ENCODE measurements at regions not wholly inside any gene's neighbourhood (a gene's known extent, or its start where the extent isn't known, plus 50 kb on each side); places are given as distances from the start of the nearest gene placed in this dataset.

DNA sequence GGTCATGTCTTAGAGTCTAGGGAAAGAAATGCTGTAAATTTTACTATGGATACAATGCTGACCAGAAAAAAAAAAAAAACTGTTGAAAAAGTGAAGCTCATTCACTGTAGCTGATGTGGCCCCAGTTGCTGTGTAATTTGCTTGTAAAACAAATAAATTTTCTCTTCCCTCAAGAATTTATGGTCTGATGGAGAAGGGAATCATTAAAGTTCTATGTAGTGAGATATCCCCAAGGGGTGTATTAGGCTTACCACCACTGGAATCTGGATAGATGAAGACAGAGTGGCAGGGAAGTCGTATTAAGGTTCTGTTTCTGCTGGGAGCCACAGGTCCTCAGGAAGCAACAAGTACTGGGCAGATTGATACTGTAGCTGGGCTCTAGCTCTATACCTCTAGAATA, 860.0 kb downstream of the LTN1 start:
- no peak for ATAC-seq (ENCODE audit: insufficient read depth, low FRiP score)
- H3K36me3 ChIP-seq (ENCODE audit: control insufficient read depth in 4 of 4, insufficient read depth in 4 of 4, low read length in 4 of 4) = no peaks in the 10 kb centered on the region

GRCh38 chr21:28127175-28127785, 865.4 kb downstream of the LTN1 start:
- TF ChIP-seq CTCF (IDR thresholded peaks at IDR 0.05; ENCODE audit: control extremely low read depth, extremely low read depth) = no peak
- Histone ChIP-seq H3K4me3 (no peak overlapping the region), H3K9me3 (ENCODE audit: control insufficient read depth in 4 of 4, insufficient read depth in 3 of 4, low read length in 3 of 4) (peaks cover 0 to 5% (median 1%) of the 10 kb centered on the region in 4 donors), H3K9ac (ENCODE audit: insufficient read depth in 1 of 2, low read length in 2 of 2) (no peak overlapping the region), H3K36me3 (ENCODE audit: control insufficient read depth in 4 of 4, insufficient read depth in 4 of 4, low read length in 4 of 4) (no peaks in the 10 kb centered on the region), H3K4me1 (ENCODE audit: control insufficient read depth in 5 of 5, insufficient read depth in 5 of 5, low read length in 5 of 5) (peaks cover 0 to 7% (median 0%) of the 10 kb centered on the region in 5 donors), H3K27ac (ENCODE audit: low read depth in 1 of 2, low read length in 1 of 2) (no peak overlapping the region), H3K27me3 (ENCODE audit: control insufficient read depth in 3 of 3, insufficient read depth in 3 of 3, low read length in 2 of 3) (no peaks in the 10 kb centered on the region)
- WGBS, 2 donors = 56 to 58% methylated on average over 2 of the region's 2 CpGs
- peak in 2 of 3 donors; percentile 66 to 78 for DNase-seq
- ATAC-seq (ENCODE audit: insufficient read depth, low FRiP score) = no peak

More for the DNA sequence above, 860.0 kb downstream of the LTN1 start:
- Histone ChIP-seq H3K9me3 (ENCODE audit: control insufficient read depth in 4 of 4, insufficient read depth in 3 of 4, low read length in 3 of 4) (peaks cover 0 to 5% (median 1%) of the 10 kb centered on the region in 4 donors), H3K9ac (ENCODE audit: insufficient read depth in 1 of 2, low read length in 2 of 2) (no peak overlapping the region), H3K27ac (ENCODE audit: low read depth in 1 of 2, low read length in 1 of 2) (no peak overlapping the region), H3K27me3 (ENCODE audit: control insufficient read depth in 3 of 3, insufficient read depth in 3 of 3, low read length in 2 of 3) (no peaks in the 10 kb centered on the region), H3K4me3 (no peak overlapping the region), H3K4me1 (ENCODE audit: control insufficient read depth in 5 of 5, insufficient read depth in 5 of 5, low read length in 5 of 5) (peaks cover 0 to 6% (median 0%) of the 10 kb centered on the region in 5 donors)
- WGBS, 2 donors = 86 to 96% methylated on average over 1 of the region's 1 CpG
- no peak for DNase-seq
- TF ChIP-seq CTCF (IDR thresholded peaks at IDR 0.05; ENCODE audit: control extremely low read depth, extremely low read depth) = no peak

DNA sequence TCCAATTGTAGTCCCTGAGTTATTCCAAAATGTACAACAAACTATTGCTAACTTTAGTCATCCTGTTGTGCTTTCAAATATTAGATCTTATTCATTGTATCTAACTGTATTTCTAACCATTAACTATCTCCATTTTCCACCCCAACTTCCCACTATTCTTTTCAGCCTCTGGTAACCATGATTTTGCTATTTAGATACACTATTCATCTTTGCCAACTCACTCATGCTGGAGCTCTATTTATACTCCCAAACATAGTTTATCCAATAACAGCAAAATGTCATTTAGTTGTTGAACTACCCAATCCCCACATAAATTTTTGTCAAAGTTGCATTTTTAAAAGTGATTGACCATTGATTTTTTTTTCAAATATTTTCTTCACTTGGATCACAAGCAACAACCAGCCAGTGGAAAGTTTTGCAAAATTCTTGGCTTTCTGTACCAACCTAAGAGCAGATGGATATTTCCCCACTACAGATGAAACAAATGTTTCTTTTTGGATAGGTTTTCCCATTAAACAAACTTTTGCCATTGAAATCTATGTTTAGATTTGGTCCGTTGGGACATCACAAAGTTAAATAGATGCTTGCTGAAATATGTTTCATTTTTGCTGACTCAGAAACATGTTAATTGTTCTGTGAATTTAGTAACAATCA, 866.0 kb downstream of the LTN1 start:
- ATAC-seq (ENCODE audit: insufficient read depth, low FRiP score) (no peak), DNase-seq (peak in 2 of 3 donors; percentile 51 to 67)
- H3K27ac ChIP-seq (ENCODE audit: low read depth in 1 of 2, low read length in 1 of 2) = no peak overlapping the region
- 70 to 75% methylated on average over 1 of the region's 1 CpG for WGBS, 2 donors
- no peak overlapping the region for H3K9ac ChIP-seq (ENCODE audit: insufficient read depth in 1 of 2, low read length in 2 of 2)
- H3K36me3 ChIP-seq (ENCODE audit: control insufficient read depth in 4 of 4, insufficient read depth in 4 of 4, low read length in 4 of 4) = no peaks in the 10 kb centered on the region
- H3K4me1 ChIP-seq (ENCODE audit: control insufficient read depth in 5 of 5, insufficient read depth in 5 of 5, low read length in 5 of 5) = peaks cover 0 to 7% (median 0%) of the 10 kb centered on the region in 5 donors
- peaks cover 0 to 5% (median under 1%) of the 10 kb centered on the region in 4 donors for H3K9me3 ChIP-seq (ENCODE audit: control insufficient read depth in 4 of 4, insufficient read depth in 3 of 4, low read length in 3 of 4)
- H3K27me3 ChIP-seq (ENCODE audit: control insufficient read depth in 3 of 3, insufficient read depth in 3 of 3, low read length in 2 of 3) = no peaks in the 10 kb centered on the region
- no peak overlapping the region for H3K4me3 ChIP-seq
- no peak for TF ChIP-seq CTCF (IDR thresholded peaks at IDR 0.05; ENCODE audit: control extremely low read depth, extremely low read depth)

Measured in lung (tissue), 11 donors.